ENCODE measurements at regions not wholly inside any gene's neighbourhood (a gene's known extent, or its start where the extent isn't known, plus 50 kb on each side); places are given as distances from the start of the nearest gene placed in this dataset.

- Histone ChIP-seq H3K27ac (no peak overlapping the region), H3K4me3 (no peak overlapping the region), H3K4me1 (peaks cover 8% of the 10 kb centered on the region), H3K9me3 (replicated peaks) (no peaks in the 10 kb centered on the region), H3K36me3 (no peaks in the 10 kb centered on the region), H3K27me3 (no peaks in the 10 kb centered on the region)
- no peak for DNase-seq
These were observed 285.0 kb upstream of the PITX2 start for GRCh38 chr4:110907801-110908313.

GRCh38 chr4:110914791-110915190, 291.9 kb upstream of the PITX2 start:
- H3K4me1 ChIP-seq = no peaks in the 10 kb centered on the region
- no peak for DNase-seq
- no peak overlapping the region for H3K4me3 ChIP-seq
- no peaks in the 10 kb centered on the region for H3K9me3 ChIP-seq (replicated peaks)
- H3K27me3 ChIP-seq = no peaks in the 10 kb centered on the region
- H3K27ac ChIP-seq = no peak overlapping the region
- H3K36me3 ChIP-seq = no peaks in the 10 kb centered on the region

- Histone ChIP-seq H3K36me3 (no peaks in the 10 kb centered on the region), H3K9me3 (replicated peaks) (no peaks in the 10 kb centered on the region)
- no peak for DNase-seq
These were observed 292.4 kb upstream of the PITX2 start for GRCh38 chr4:110915301-110915700.

GRCh38 chr4:110916505-110916904, 293.6 kb upstream of the PITX2 start:
- no peak overlapping the region for H3K27ac ChIP-seq
- H3K27me3 ChIP-seq = no peaks in the 10 kb centered on the region
- H3K4me1 ChIP-seq = no peaks in the 10 kb centered on the region
- DNase-seq = no peak
- H3K4me3 ChIP-seq = no peak overlapping the region
- H3K36me3 ChIP-seq = no peaks in the 10 kb centered on the region
- H3K9me3 ChIP-seq (replicated peaks) = no peaks in the 10 kb centered on the region

More at GRCh38 chr4:110915301-110915700, 292.4 kb upstream of the PITX2 start:
- no peaks in the 10 kb centered on the region for H3K4me1 ChIP-seq
- no peak overlapping the region for H3K4me3 ChIP-seq
- no peak overlapping the region for H3K27ac ChIP-seq
- no peaks in the 10 kb centered on the region for H3K27me3 ChIP-seq

GRCh38 chr4:110917835-110918234, 295.0 kb upstream of the PITX2 start:
- no peak overlapping the region for H3K4me3 ChIP-seq
- no peaks in the 10 kb centered on the region for H3K9me3 ChIP-seq (replicated peaks)
- H3K36me3 ChIP-seq = no peaks in the 10 kb centered on the region
- no peaks in the 10 kb centered on the region for H3K27me3 ChIP-seq
- no peaks in the 10 kb centered on the region for H3K4me1 ChIP-seq
- no peak overlapping the region for H3K27ac ChIP-seq
- no peak for DNase-seq

GRCh38 chr4:110920990-110921389, 298.1 kb upstream of the PITX2 start:
- Histone ChIP-seq H3K27me3 (no peaks in the 10 kb centered on the region), H3K4me3 (no peak overlapping the region), H3K27ac (no peak overlapping the region), H3K4me1 (no peaks in the 10 kb centered on the region), H3K9me3 (replicated peaks) (no peaks in the 10 kb centered on the region), H3K36me3 (no peaks in the 10 kb centered on the region)
- DNase-seq = no peak

GRCh38 chr4:110924761-110925160, 301.9 kb upstream of the PITX2 start:
- no peak overlapping the region for H3K27ac ChIP-seq
- no peak for DNase-seq
- no peaks in the 10 kb centered on the region for H3K9me3 ChIP-seq (replicated peaks)
- H3K4me3 ChIP-seq = no peak overlapping the region
- no peaks in the 10 kb centered on the region for H3K27me3 ChIP-seq
- H3K36me3 ChIP-seq = no peaks in the 10 kb centered on the region
- no peaks in the 10 kb centered on the region for H3K4me1 ChIP-seq

GRCh38 chr4:110926841-110927400, 304.0 kb upstream of the PITX2 start:
- no peak overlapping the region for H3K27ac ChIP-seq

GRCh38 chr4:110933341-110933740, 310.5 kb upstream of the PITX2 start:
- no peak overlapping the region for H3K27ac ChIP-seq
- no peaks in the 10 kb centered on the region for H3K4me1 ChIP-seq
- H3K4me3 ChIP-seq = no peak overlapping the region
- DNase-seq = no peak
- H3K9me3 ChIP-seq (replicated peaks) = peaks cover 5% of the 10 kb centered on the region; the same call in 1 of the 2 replicates
- no peaks in the 10 kb centered on the region for H3K27me3 ChIP-seq
- H3K36me3 ChIP-seq = no peaks in the 10 kb centered on the region

More at GRCh38 chr4:110926841-110927400, 304.0 kb upstream of the PITX2 start:
- Histone ChIP-seq H3K27me3 (no peaks in the 10 kb centered on the region), H3K36me3 (no peaks in the 10 kb centered on the region), H3K9me3 (replicated peaks) (0 out of 2 replicates have a peak, but pooled peaks cover 5% of the 10 kb centered on the region), H3K4me1 (no peaks in the 10 kb centered on the region), H3K4me3 (no peak overlapping the region)
- DNase-seq = no peak

- no peaks in the 10 kb centered on the region for H3K9me3 ChIP-seq (replicated peaks)
- no peaks in the 10 kb centered on the region for H3K36me3 ChIP-seq
- no peak overlapping the region for H3K4me3 ChIP-seq
- no peaks in the 10 kb centered on the region for H3K4me1 ChIP-seq
- H3K27me3 ChIP-seq = no peaks in the 10 kb centered on the region
- no peak overlapping the region for H3K27ac ChIP-seq
- DNase-seq = no peak
These were observed 321.6 kb upstream of the PITX2 start for GRCh38 chr4:110944501-110944900.

GRCh38 chr4:110945600-110945999, 322.7 kb upstream of the PITX2 start:
- Histone ChIP-seq H3K4me1 (no peaks in the 10 kb centered on the region), H3K27ac (no peak overlapping the region), H3K36me3 (no peaks in the 10 kb centered on the region), H3K9me3 (replicated peaks) (no peaks in the 10 kb centered on the region), H3K4me3 (no peak overlapping the region), H3K27me3 (no peaks in the 10 kb centered on the region)
- DNase-seq = no peak

GRCh38 chr4:110949542-110949941, 326.7 kb upstream of the PITX2 start:
- peaks cover 7% of the 10 kb centered on the region for H3K4me1 ChIP-seq
- H3K27me3 ChIP-seq = no peaks in the 10 kb centered on the region
- H3K36me3 ChIP-seq = no peaks in the 10 kb centered on the region
- no peaks in the 10 kb centered on the region for H3K9me3 ChIP-seq (replicated peaks)
- no peak for DNase-seq
- H3K27ac ChIP-seq = no peak overlapping the region
- H3K4me3 ChIP-seq = no peak overlapping the region

GRCh38 chr4:110950731-110951130, 327.9 kb upstream of the PITX2 start:
- H3K9me3 ChIP-seq (replicated peaks) = no peaks in the 10 kb centered on the region
- DNase-seq = peak in 1 of 2 experiments; percentile 43
- no peaks in the 10 kb centered on the region for H3K27me3 ChIP-seq
- no peak overlapping the region for H3K4me3 ChIP-seq
- H3K4me1 ChIP-seq = peaks cover 13% of the 10 kb centered on the region
- H3K36me3 ChIP-seq = no peaks in the 10 kb centered on the region
- no peak overlapping the region for H3K27ac ChIP-seq

- Histone ChIP-seq H3K9me3 (replicated peaks) (no peaks in the 10 kb centered on the region), H3K4me1 (peaks cover 37% of the 10 kb centered on the region), H3K27ac (no peak overlapping the region), H3K36me3 (no peaks in the 10 kb centered on the region), H3K27me3 (no peaks in the 10 kb centered on the region), H3K4me3 (no peak overlapping the region)
- DNase-seq = no peak
These were observed 330.3 kb upstream of the PITX2 start for GRCh38 chr4:110953191-110953590.

- H3K36me3 ChIP-seq = no peaks in the 10 kb centered on the region
- H3K4me3 ChIP-seq = no peak overlapping the region
- DNase-seq = no peak
- no peaks in the 10 kb centered on the region for H3K27me3 ChIP-seq
- H3K27ac ChIP-seq = no peak overlapping the region
- no peaks in the 10 kb centered on the region for H3K9me3 ChIP-seq (replicated peaks)
- H3K4me1 ChIP-seq = peaks cover 43% of the 10 kb centered on the region
These were observed 331.0 kb upstream of the PITX2 start for GRCh38 chr4:110953898-110954297.

GRCh38 chr4:110955748-110956147, 332.9 kb upstream of the PITX2 start:
- Histone ChIP-seq H3K4me3 (no peak overlapping the region), H3K36me3 (no peaks in the 10 kb centered on the region), H3K9me3 (replicated peaks) (no peaks in the 10 kb centered on the region), H3K27ac (peak overlapping the region; percentile 78; the same call in 1 of the 2 replicates), H3K4me1 (peaks cover 52% of the 10 kb centered on the region), H3K27me3 (no peaks in the 10 kb centered on the region)
- DNase-seq = no peak

Measured in SJCRH30 (cell line).